ENCODE measurements at regions not wholly inside any gene's neighbourhood (a gene's known extent, or its start where the extent isn't known, plus 50 kb on each side); places are given as distances from the start of the nearest gene placed in this dataset.

DNA sequence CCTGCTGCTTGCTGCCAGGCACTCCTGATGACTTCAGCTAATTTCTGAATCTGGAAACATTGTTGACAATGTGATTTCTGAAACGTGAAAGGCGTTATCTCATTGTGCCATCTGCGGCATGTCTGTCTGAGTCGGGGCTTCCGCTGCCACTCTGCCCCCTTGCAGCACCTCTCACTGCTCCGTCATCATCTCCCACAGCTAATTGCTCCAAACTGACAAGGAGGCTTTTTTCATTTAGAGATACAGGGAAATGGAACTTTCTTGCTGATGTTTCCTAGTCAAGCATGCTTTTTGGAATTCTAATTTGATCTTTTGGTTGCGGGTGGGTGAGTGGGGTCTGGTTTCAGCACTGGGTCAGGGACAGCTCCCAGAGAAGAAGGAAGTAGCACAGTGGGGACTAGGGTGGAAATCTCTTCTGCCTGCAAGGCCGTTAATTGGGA, 233.5 kb downstream of the DHX35 start:
- Histone ChIP-seq H3K4me1 (ENCODE audit: control insufficient read depth, insufficient read depth, low read length) (no peaks in the 10 kb centered on the region), H3K27ac (ENCODE audit: low read depth, low read length) (no peak overlapping the region), H3K27me3 (ENCODE audit: control insufficient read depth, insufficient read depth, low read length) (no peaks in the 10 kb centered on the region), H3K36me3 (ENCODE audit: control insufficient read depth, insufficient read depth, low read length) (no peaks in the 10 kb centered on the region), H3K4me3 (ENCODE audit: low read length) (no peak overlapping the region), H3K9ac (ENCODE audit: low read length) (no peak overlapping the region)

DNA sequence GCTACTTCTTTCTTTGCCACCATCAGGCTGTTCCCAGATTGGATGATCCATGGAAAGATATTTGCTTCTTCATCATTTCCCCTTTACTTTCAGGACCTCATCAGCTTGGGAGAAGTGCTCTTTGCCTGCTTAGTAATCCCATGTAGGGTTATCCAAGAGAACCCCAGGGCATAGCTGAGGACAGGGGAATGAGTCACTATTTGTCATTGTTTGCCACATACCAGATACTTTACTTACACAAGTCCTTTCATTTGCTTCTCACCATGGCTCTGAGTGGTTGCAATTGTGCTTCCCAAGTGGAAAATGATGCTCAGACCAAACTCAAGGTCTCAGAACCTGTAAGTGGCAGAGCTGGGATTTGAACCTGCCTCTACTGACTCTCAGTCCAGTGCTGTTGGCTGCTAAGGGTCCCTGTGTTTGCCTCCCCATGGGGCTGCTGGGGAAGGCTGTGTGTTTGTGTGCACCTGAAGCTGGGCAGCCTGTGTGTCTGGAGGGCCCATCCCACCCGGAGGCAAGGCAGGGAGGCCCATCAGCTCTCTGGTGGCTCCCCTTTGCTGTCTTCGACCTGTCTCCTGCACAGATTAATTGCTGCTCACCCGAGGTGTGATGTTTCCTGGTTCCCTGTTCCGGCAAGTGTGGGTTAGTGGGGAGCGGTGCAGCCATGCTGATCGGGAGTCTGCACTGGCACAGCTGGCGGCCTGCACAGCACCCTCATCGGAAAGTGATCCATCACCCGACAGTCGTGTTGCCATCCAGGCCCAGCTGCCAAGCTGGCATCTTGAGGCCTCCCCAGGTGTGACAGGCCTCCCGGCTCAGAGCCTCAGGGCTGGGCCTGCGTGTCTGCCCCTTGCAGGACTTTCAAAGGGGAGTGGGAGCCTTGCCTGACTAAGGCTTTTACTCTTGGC, 228.8 kb downstream of the DHX35 start:
- Histone ChIP-seq H3K36me3 (ENCODE audit: control insufficient read depth, insufficient read depth, low read length) (no peaks in the 10 kb centered on the region), H3K27ac (ENCODE audit: low read depth, low read length) (no peak overlapping the region), H3K27me3 (ENCODE audit: control insufficient read depth, insufficient read depth, low read length) (no peaks in the 10 kb centered on the region), H3K9ac (ENCODE audit: low read length) (no peak overlapping the region), H3K4me1 (ENCODE audit: control insufficient read depth, insufficient read depth, low read length) (no peaks in the 10 kb centered on the region), H3K4me3 (ENCODE audit: low read length) (no peak overlapping the region)

DNA sequence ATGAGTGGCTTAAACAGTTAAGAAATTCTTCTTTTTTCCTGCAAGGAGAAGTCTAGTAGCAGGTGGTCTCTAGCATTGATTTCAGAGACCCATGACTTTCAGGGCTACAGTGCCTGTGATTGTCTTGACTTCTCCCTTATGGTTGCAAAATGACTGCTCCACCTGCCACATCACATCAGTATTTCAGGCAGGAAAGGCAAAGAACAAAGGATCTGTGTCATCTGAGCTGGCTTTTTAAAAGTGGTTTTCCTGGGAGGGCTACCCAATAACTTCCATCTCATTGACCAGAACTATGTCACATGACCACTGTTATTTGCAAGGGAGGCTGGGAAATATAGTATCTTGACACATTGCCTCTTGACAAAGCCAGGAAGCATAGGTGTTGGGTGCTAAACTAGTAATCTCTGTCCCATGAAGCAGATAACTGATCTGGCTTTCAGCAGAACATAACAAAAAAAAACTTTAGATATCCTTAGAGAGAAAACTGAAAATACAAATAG, 226.2 kb downstream of the DHX35 start:
- Histone ChIP-seq H3K27me3 (ENCODE audit: control insufficient read depth, insufficient read depth, low read length) (no peaks in the 10 kb centered on the region), H3K9ac (ENCODE audit: low read length) (no peak overlapping the region), H3K27ac (ENCODE audit: low read depth, low read length) (no peak overlapping the region), H3K4me3 (ENCODE audit: low read length) (no peak overlapping the region), H3K36me3 (ENCODE audit: control insufficient read depth, insufficient read depth, low read length) (no peaks in the 10 kb centered on the region), H3K4me1 (ENCODE audit: control insufficient read depth, insufficient read depth, low read length) (no peaks in the 10 kb centered on the region)

DNA sequence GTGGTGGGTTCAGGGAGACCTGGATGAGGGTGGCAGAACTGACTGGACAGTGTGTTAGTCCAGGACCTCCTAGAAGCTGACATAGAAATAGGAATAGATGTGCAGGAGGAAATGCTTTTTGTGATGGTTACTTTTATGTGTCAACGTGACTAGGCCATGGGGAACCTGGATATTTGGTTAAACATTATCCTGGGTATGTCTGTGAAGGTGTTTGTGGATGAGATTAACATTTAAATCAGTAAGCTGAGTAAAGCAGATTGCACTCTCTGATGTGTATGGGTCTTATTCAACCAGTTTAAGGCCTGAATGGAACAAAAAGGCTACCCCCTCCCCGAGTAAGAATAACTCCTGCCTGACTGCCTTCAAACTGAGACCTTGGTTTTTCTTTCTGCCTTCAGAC, 219.3 kb downstream of the DHX35 start:
- Histone ChIP-seq H3K27ac (ENCODE audit: low read depth, low read length) (no peak overlapping the region), H3K27me3 (ENCODE audit: control insufficient read depth, insufficient read depth, low read length) (no peaks in the 10 kb centered on the region), H3K36me3 (ENCODE audit: control insufficient read depth, insufficient read depth, low read length) (no peaks in the 10 kb centered on the region), H3K4me3 (ENCODE audit: low read length) (no peak overlapping the region), H3K4me1 (ENCODE audit: control insufficient read depth, insufficient read depth, low read length) (no peaks in the 10 kb centered on the region), H3K9ac (ENCODE audit: low read length) (no peak overlapping the region)

DNA sequence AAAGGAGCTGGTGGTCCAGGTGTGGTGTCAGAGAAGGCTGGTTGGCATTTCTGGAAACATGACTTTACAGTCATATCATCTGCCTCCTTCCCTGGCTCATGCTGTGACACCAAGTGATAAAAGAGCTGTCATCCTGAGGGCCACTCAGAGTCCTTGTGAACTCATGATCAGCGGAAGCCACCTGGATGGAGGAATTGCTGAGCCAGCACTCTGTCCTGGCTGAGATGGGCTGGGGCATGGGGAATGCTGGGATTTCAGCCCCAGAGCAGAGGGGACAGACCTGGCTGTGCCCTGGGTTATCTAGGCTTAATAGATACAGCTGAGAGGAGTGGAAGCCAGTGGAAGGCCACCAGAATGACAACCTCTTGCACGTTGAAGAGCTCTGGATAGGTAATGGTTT, 214.3 kb downstream of the DHX35 start:
- no peak overlapping the region for H3K9ac ChIP-seq (ENCODE audit: low read length)
- H3K36me3 ChIP-seq (ENCODE audit: control insufficient read depth, insufficient read depth, low read length): no peaks in the 10 kb centered on the region
- H3K4me3 ChIP-seq (ENCODE audit: low read length): no peak overlapping the region
- H3K27me3 ChIP-seq (ENCODE audit: control insufficient read depth, insufficient read depth, low read length): peaks cover 2% of the 10 kb centered on the region
- no peak overlapping the region for H3K27ac ChIP-seq (ENCODE audit: low read depth, low read length)
- H3K4me1 ChIP-seq (ENCODE audit: control insufficient read depth, insufficient read depth, low read length): no peaks in the 10 kb centered on the region

DNA sequence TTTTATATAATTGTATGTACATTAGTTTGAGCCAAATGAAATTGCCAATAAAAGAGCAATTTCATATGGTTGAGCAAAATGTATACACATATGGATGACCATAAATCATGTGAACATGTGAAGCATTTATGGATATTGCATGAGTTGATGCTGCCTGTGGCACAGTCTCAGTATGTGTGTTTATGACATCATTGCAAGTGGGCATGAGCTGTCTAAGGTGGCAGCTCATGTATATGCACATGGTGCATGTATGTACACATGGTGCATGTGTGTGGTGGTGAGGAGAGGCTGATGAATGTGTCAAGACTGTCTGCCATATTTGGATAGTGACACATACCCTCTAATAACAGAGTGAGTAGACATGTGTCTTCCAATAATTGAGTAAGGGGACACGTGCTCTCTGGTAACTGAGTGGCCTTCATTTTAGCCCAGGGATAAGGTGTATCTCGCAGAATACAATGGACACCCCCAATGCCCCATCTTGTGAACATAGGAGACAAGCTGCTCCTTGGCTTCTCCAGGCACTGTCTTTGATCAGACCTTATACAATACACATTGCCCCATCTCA, 208.8 kb downstream of the DHX35 start:
- Histone ChIP-seq H3K27me3 (ENCODE audit: control insufficient read depth, insufficient read depth, low read length) (peaks cover 2% of the 10 kb centered on the region), H3K36me3 (ENCODE audit: control insufficient read depth, insufficient read depth, low read length) (no peaks in the 10 kb centered on the region), H3K27ac (ENCODE audit: low read depth, low read length) (no peak overlapping the region), H3K9ac (ENCODE audit: low read length) (no peak overlapping the region), H3K4me1 (ENCODE audit: control insufficient read depth, insufficient read depth, low read length) (no peaks in the 10 kb centered on the region), H3K4me3 (ENCODE audit: low read length) (no peak overlapping the region)

DNA sequence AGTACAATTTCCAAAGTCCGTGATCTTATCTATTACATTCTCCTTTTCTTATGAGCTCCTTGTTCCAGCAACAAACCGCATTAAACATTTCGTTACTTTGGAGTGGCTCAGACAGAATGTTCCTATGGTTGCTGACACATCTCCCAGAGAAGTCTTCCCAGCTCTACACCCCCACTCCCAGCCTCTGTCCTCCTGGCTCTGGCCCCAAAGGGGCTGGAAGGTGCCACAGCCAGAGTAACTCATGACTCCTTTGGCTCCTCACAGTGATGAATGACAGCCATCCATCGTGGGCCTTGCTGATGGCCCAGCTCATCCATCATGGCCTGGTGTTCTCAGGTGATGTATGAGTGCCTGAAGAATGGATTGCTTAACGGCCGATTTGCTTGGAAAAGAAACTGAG, 203.0 kb downstream of the DHX35 start:
- H3K9ac ChIP-seq (ENCODE audit: low read length): no peak overlapping the region
- H3K36me3 ChIP-seq (ENCODE audit: control insufficient read depth, insufficient read depth, low read length): no peaks in the 10 kb centered on the region
- H3K4me1 ChIP-seq (ENCODE audit: control insufficient read depth, insufficient read depth, low read length): no peaks in the 10 kb centered on the region
- no peak overlapping the region for H3K27ac ChIP-seq (ENCODE audit: low read depth, low read length)
- H3K27me3 ChIP-seq (ENCODE audit: control insufficient read depth, insufficient read depth, low read length): no peaks in the 10 kb centered on the region
- no peak overlapping the region for H3K4me3 ChIP-seq (ENCODE audit: low read length)

DNA sequence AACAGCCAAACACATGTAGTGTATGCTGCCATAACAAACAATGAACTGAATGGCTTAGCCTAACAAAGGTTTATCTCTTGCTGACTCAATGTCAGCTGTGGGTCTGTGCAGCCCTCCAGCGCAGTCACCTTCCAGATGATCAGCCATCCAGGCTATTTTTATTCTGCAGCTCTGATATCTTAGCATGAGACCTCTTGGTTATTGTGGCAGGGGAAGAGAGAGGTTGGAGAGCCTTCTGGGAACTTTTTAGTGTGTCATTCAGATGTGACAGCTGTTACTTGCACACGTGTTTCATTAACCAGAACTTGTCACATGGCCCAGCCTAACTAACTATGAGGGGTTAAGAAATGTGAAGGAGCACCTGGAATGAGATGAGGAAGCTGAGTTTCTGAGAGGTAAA, 202.5 kb downstream of the DHX35 start:
- no peak overlapping the region for H3K27ac ChIP-seq (ENCODE audit: low read depth, low read length)

DNA sequence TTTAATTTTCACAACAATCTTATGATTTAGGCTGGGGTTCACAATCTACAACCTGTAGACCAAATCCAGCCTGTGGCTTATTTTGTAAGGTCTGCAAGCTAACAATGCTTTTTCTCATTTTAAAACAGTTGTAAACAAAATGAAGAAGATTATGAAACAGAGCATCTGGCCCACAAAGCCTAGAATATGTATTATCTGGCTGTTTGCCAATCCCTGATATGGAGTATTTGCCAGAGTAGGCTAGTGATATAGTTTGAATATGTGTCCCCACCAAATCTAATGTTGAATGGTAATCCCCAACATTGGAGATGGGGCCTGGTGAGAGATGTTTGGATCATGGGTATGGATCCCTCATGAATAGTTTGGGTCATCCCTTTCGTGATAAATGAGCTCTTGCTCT, 201.8 kb downstream of the DHX35 start:
- no peak overlapping the region for H3K4me3 ChIP-seq (ENCODE audit: low read length)
- H3K27ac ChIP-seq (ENCODE audit: low read depth, low read length): no peak overlapping the region
- no peaks in the 10 kb centered on the region for H3K27me3 ChIP-seq (ENCODE audit: control insufficient read depth, insufficient read depth, low read length)
- H3K4me1 ChIP-seq (ENCODE audit: control insufficient read depth, insufficient read depth, low read length): no peaks in the 10 kb centered on the region
- H3K9ac ChIP-seq (ENCODE audit: low read length): no peak overlapping the region
- no peaks in the 10 kb centered on the region for H3K36me3 ChIP-seq (ENCODE audit: control insufficient read depth, insufficient read depth, low read length)

More for the DNA sequence above, 202.5 kb downstream of the DHX35 start:
- Histone ChIP-seq H3K36me3 (ENCODE audit: control insufficient read depth, insufficient read depth, low read length) (no peaks in the 10 kb centered on the region), H3K4me3 (ENCODE audit: low read length) (no peak overlapping the region), H3K9ac (ENCODE audit: low read length) (no peak overlapping the region), H3K4me1 (ENCODE audit: control insufficient read depth, insufficient read depth, low read length) (no peaks in the 10 kb centered on the region), H3K27me3 (ENCODE audit: control insufficient read depth, insufficient read depth, low read length) (no peaks in the 10 kb centered on the region)

DNA sequence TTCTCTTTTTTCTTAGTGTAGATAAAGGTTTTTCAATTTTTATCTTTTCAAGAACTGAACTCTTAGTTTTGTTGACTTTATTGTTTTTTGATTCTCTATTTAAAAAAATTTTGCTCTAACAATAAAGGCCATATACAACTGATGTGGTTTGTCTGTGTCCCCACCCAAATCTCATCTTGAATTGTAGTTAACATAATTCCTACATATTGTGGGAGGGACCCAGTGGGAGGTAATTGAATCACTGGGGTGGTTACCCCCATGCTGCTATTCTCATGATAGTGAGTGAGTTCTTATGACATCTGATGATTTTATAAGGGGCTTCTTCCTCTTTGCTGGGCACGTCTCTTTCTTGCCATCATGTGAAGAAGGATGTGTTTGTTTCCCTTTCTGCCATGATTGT, 199.8 kb downstream of the DHX35 start:
- no peak overlapping the region for H3K9ac ChIP-seq (ENCODE audit: low read length)
- H3K36me3 ChIP-seq (ENCODE audit: control insufficient read depth, insufficient read depth, low read length): no peaks in the 10 kb centered on the region
- no peaks in the 10 kb centered on the region for H3K4me1 ChIP-seq (ENCODE audit: control insufficient read depth, insufficient read depth, low read length)
- H3K27ac ChIP-seq (ENCODE audit: low read depth, low read length): no peak overlapping the region
- H3K4me3 ChIP-seq (ENCODE audit: low read length): no peak overlapping the region
- H3K27me3 ChIP-seq (ENCODE audit: control insufficient read depth, insufficient read depth, low read length): no peaks in the 10 kb centered on the region

DNA sequence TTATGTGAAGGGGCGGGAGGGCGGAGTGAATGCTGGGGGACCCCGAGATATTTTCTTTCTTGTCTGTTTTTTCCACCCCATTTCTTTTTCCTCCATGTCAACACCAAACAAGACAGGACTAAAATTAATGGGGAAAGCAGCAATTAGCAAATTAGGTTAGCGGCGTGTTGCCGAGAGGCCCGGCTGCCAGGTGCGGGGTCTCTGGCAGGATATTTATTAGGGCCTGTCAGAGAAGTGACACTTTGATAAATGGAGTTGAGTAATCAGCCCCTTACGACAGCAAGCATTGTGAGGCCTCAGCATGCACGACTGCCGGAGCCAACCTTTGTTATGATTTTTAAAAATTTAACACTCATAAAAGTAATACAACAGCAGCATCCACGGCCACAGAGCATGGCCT, 193.8 kb downstream of the DHX35 start:
- Histone ChIP-seq H3K4me1 (ENCODE audit: control insufficient read depth, insufficient read depth, low read length) (no peaks in the 10 kb centered on the region), H3K27ac (ENCODE audit: low read depth, low read length) (no peak overlapping the region), H3K27me3 (ENCODE audit: control insufficient read depth, insufficient read depth, low read length) (no peaks in the 10 kb centered on the region), H3K4me3 (ENCODE audit: low read length) (no peak overlapping the region), H3K36me3 (ENCODE audit: control insufficient read depth, insufficient read depth, low read length) (no peaks in the 10 kb centered on the region), H3K9ac (ENCODE audit: low read length) (no peak overlapping the region)

DNA sequence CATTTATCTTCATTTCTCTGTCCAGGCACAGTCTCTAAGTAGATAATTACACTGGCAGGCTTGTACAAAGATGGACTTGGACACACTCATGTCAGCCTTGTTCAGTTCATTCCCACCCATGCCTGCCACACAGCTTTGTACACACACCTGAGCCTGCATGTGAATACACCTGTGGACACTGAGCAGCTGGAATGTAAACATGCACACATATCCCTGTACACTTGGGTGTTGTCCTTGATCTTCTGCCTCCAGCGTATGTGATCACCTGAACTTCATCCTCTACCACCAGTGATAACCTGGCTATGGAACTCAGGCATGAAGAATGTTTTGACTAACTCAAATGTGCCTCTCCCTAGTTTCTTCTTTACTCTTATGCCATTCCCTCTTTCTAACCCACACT, 190.6 kb downstream of the DHX35 start:
- H3K9ac ChIP-seq (ENCODE audit: low read length): no peak overlapping the region
- no peaks in the 10 kb centered on the region for H3K27me3 ChIP-seq (ENCODE audit: control insufficient read depth, insufficient read depth, low read length)
- H3K27ac ChIP-seq (ENCODE audit: low read depth, low read length): no peak overlapping the region
- no peaks in the 10 kb centered on the region for H3K36me3 ChIP-seq (ENCODE audit: control insufficient read depth, insufficient read depth, low read length)
- no peaks in the 10 kb centered on the region for H3K4me1 ChIP-seq (ENCODE audit: control insufficient read depth, insufficient read depth, low read length)
- H3K4me3 ChIP-seq (ENCODE audit: low read length): no peak overlapping the region

DNA sequence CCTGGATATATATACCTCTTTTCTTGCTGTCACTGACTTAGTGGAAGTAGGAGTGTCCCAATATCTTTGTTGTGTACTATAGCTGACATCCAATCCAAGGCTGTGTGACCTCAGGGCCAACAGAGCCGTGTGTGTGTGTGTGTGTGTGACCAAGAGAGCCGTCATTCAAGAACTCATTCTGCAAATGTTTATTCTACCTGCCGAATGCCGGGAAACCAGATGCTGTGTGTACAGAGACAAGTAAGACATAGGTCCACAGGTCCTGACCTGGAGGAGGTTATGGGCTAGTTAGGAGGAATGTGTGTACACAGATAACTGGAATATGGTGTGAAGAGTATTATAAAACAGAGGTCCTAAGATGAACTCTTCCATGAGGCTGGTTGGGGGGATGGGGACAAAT, 190.0 kb downstream of the DHX35 start:
- Histone ChIP-seq H3K27me3 (ENCODE audit: control insufficient read depth, insufficient read depth, low read length) (no peaks in the 10 kb centered on the region), H3K27ac (ENCODE audit: low read depth, low read length) (no peak overlapping the region), H3K9ac (ENCODE audit: low read length) (no peak overlapping the region), H3K4me1 (ENCODE audit: control insufficient read depth, insufficient read depth, low read length) (no peaks in the 10 kb centered on the region), H3K36me3 (ENCODE audit: control insufficient read depth, insufficient read depth, low read length) (no peaks in the 10 kb centered on the region), H3K4me3 (ENCODE audit: low read length) (no peak overlapping the region)

All from rectal smooth muscle tissue (tissue), 1 donor.